IMR-90 (cell line): ENCODE measurements at regions not wholly inside any gene's neighbourhood (a gene's known extent, or its start where the extent isn't known, plus 50 kb on each side); places are given as distances from the start of the nearest gene placed in this dataset.

Experiments used
- BHLHE40 ChIP-seq: fragments of 150-350 bp; IDR thresholded peaks from 2 replicates; pipeline ENCODE4 v1.6.1; 2016; ENCODE audit warnings: mild to moderate bottlenecking, low read depth, low read length
- CTCF ChIP-seq: conservative IDR thresholded peaks from 2 replicates; pipeline ENCODE4 v1.5.1; 2012; ENCODE audit warnings: mild to moderate bottlenecking, low read depth, low read length, improper control_type of control experiment
- FOS ChIP-seq: fragments of 150-350 bp; IDR thresholded peaks from 2 replicates; pipeline ENCODE4 v1.6.1; 2016; ENCODE audit warnings: low read depth, low read length
- MXI1 ChIP-seq: IDR thresholded peaks from 2 replicates; pipeline ENCODE4 v1.6.1; 2012; ENCODE audit warnings: low read depth, mild to moderate bottlenecking, low read length, moderate library complexity, borderline replicate concordance
- NFE2L2 ChIP-seq: fragments of 150-350 bp; IDR thresholded peaks from 2 replicates; pipeline ENCODE4 v1.6.1; 2016; ENCODE audit warnings: low read depth, mild to moderate bottlenecking, low read length
- POLR2A ChIP-seq: IDR thresholded peaks from 2 replicates; pipeline ENCODE4 v1.6.1; 2012; ENCODE audit warnings: mild to moderate bottlenecking, low read depth, low read length
- RAD21 ChIP-seq: IDR thresholded peaks from 2 replicates; pipeline ENCODE4 v1.6.1; 2012; ENCODE audit warnings: low read length, improper control_type of control experiment
- RFX5 ChIP-seq: IDR thresholded peaks from 2 replicates; pipeline ENCODE4 v1.8.0; 2012; ENCODE audit warnings: low read depth, mild to moderate bottlenecking, low read length, moderate library complexity
- SMC3 ChIP-seq: fragments of 150-350 bp; IDR thresholded peaks from 2 replicates; pipeline ENCODE4 v1.6.1; 2016; ENCODE audit warnings: low read depth, mild to moderate bottlenecking, antibody characterized with exemption, low read length, moderate library complexity

DNA sequence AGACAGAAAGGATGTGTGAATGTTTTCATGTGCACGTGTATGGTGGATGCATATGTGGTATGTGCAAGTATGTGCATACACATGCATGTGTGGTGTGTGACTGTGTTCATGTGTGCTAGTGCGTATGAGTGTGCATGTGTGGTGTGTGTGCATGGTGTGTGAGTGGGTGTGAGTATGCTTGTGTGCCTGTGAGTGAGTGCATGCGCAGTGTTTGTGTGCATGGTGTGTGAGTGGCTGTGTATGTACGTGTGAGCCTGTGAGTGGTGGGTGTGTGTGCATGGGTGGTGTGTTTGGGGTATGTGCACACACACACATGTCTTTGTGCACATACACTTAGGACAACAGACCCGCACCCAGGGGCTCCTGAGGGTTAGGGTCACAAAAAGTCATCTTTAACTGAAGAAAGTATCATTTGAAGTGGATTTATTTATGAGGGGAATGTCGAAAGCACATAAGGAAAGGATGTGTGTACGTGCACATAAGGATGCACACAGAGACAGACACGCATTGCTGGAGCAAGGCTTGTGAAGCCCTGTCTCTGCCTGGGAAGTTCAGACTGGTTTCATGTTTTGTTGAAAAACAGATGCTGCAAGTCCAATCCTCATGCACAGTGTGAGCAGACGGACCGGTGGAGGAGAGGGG, 237.0 kb downstream of the SYK start (continued):
- TF ChIP-seq CTCF (no peak), NFE2L2 (no peak), FOS (no peak), MXI1 (no peak), SMC3 (no peak), POLR2A (no peak), RFX5 (no peak), BHLHE40 (no peak), RAD21 (no peak)
